K562 (cell line): ENCODE measurements at regions not wholly inside any gene's neighbourhood (a gene's known extent, or its start where the extent isn't known, plus 50 kb on each side); places are given as distances from the start of the nearest gene placed in this dataset.

Experiments
- BCOR ChIP-seq: fragments of 450-650 bp; IDR thresholded peaks from 2 replicates; pipeline ENCODE4 v1.6.1; 2016
- CCAR2 ChIP-seq: fragments of 200-400 bp; formaldehyde crosslinking; IDR thresholded peaks from 2 replicates; pipeline ENCODE4 v1.6.1; 2017; ENCODE audit warnings: mild to moderate bottlenecking, low read depth, low read length
- DEAF1 ChIP-seq: fragments of 450-650 bp; formaldehyde crosslinking; IDR thresholded peaks from 2 replicates; pipeline ENCODE4 v1.4.0; 2020; ENCODE audit warnings: mild to moderate bottlenecking, moderate library complexity
- FIP1L1 ChIP-seq: fragments of 200-400 bp; formaldehyde crosslinking; IDR thresholded peaks from 2 replicates; pipeline ENCODE4 v1.6.1; 2018; ENCODE audit warnings: mild to moderate bottlenecking, low read depth, low read length; ENCODE audit not compliant: poor library complexity, severe bottlenecking
- FUS ChIP-seq: fragments of 200-400 bp; formaldehyde crosslinking; optimal IDR thresholded peaks from 2 replicates; pipeline ENCODE3; 2017; ENCODE audit warnings: low read depth, low read length
- GATA2 ChIP-seq: sonication (generic); formaldehyde crosslinking; IDR thresholded peaks from 2 replicates; pipeline ENCODE4 v1.4.0; 2020; ENCODE audit warnings: mild to moderate bottlenecking, missing genetic modification reagents
- GTF2A2 ChIP-seq: IDR thresholded peaks from 2 replicates; pipeline ENCODE4 v1.6.1; 2016; ENCODE audit warnings: mild to moderate bottlenecking, missing genetic modification characterization, missing compliant biosample characterization
- ILK ChIP-seq: fragments of 450-650 bp; IDR thresholded peaks from 2 replicates; pipeline ENCODE4 v1.6.1; 2016; ENCODE audit warnings: missing genetic modification characterization, low read depth, mild to moderate bottlenecking, missing compliant biosample characterization, moderate library complexity, borderline replicate concordance
- KDM5B ChIP-seq: fragments of 200-600 bp; sonication (generic); IDR thresholded peaks from 2 replicates; pipeline ENCODE4 v1.6.1; 2012; ENCODE audit warnings: low read depth, mild to moderate bottlenecking, moderate library complexity, low read length, control low read depth, inconsistent platforms; ENCODE audit not compliant: insufficient replicate concordance
- MXI1 ChIP-seq: IDR thresholded peaks from 2 replicates; pipeline ENCODE4 v1.6.1; 2011; ENCODE audit warnings: low read depth, mild to moderate bottlenecking, improper control_type of control experiment, low read length
- PREB ChIP-seq: sonication (generic); formaldehyde crosslinking; IDR thresholded peaks from 2 replicates; pipeline ENCODE4 v1.8.1; 2023; ENCODE audit warnings: mild to moderate bottlenecking, missing genetic modification reagents
- TARDBP ChIP-seq: fragments of 450-650 bp; IDR thresholded peaks from 2 replicates; pipeline ENCODE4 v1.6.1; 2016
- ZFP91 ChIP-seq: sonication (generic); formaldehyde crosslinking; IDR thresholded peaks from 2 replicates; pipeline ENCODE4 v1.8.0; 2022; ENCODE audit warnings: mild to moderate bottlenecking, missing genetic modification reagents
- TF ChIP-seq, protein P1 (sequence below): sonication (generic); formaldehyde crosslinking; IDR thresholded peaks from 2 replicates; pipeline ENCODE4 v1.8.0; 2022; ENCODE audit warnings: mild to moderate bottlenecking, missing genetic modification reagents

- no peak for TF ChIP-seq GTF2A2
- TF ChIP-seq, protein P1, sequence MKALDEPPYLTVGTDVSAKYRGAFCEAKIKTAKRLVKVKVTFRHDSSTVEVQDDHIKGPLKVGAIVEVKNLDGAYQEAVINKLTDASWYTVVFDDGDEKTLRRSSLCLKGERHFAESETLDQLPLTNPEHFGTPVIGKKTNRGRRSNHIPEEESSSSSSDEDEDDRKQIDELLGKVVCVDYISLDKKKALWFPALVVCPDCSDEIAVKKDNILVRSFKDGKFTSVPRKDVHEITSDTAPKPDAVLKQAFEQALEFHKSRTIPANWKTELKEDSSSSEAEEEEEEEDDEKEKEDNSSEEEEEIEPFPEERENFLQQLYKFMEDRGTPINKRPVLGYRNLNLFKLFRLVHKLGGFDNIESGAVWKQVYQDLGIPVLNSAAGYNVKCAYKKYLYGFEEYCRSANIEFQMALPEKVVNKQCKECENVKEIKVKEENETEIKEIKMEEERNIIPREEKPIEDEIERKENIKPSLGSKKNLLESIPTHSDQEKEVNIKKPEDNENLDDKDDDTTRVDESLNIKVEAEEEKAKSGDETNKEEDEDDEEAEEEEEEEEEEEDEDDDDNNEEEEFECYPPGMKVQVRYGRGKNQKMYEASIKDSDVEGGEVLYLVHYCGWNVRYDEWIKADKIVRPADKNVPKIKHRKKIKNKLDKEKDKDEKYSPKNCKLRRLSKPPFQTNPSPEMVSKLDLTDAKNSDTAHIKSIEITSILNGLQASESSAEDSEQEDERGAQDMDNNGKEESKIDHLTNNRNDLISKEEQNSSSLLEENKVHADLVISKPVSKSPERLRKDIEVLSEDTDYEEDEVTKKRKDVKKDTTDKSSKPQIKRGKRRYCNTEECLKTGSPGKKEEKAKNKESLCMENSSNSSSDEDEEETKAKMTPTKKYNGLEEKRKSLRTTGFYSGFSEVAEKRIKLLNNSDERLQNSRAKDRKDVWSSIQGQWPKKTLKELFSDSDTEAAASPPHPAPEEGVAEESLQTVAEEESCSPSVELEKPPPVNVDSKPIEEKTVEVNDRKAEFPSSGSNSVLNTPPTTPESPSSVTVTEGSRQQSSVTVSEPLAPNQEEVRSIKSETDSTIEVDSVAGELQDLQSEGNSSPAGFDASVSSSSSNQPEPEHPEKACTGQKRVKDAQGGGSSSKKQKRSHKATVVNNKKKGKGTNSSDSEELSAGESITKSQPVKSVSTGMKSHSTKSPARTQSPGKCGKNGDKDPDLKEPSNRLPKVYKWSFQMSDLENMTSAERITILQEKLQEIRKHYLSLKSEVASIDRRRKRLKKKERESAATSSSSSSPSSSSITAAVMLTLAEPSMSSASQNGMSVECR (CRISPR knock-in tag), result no peak
- TF ChIP-seq ZFP91, result no peak
- no peak for TF ChIP-seq ILK
- no peak for TF ChIP-seq FUS
- no peak for TF ChIP-seq MXI1
- TF ChIP-seq KDM5B, result no peak
- TF ChIP-seq GATA2 (CRISPR knock-in tag), result no peak
- peak; percentile 87; the same call in 1 of the 2 replicates for TF ChIP-seq PREB (CRISPR knock-in tag)
- TF ChIP-seq BCOR, result peak; percentile 90
- no peak for TF ChIP-seq DEAF1 (CRISPR knock-in tag)
- no peak for TF ChIP-seq TARDBP
- TF ChIP-seq CCAR2, result no peak
- no peak for TF ChIP-seq FIP1L1
Measured at GRCh38 chr9:129422032-129422842, 198.7 kb downstream of the C9orf50 start (continued).
